ENCODE measurements at regions not wholly inside any gene's neighbourhood (a gene's known extent, or its start where the extent isn't known, plus 50 kb on each side); places are given as distances from the start of the nearest gene placed in this dataset.

GRCh38 chr6:14965424-14966075 is 280.3 kb upstream of the JARID2 start:
- 0 to 85% (median 65%) methylated on average over 1 to 8 of the region's 10 CpGs for WGBS, 10 experiments
- Histone ChIP-seq H3K27ac (peak overlapping the region; percentile 52 to 61), H3K4me1 (replicated peaks in 1 of 2) (peaks cover 21 to 29% of the 10 kb centered on the region in 2 donors), H3K4me3 (no peak overlapping the region)
- in situ Hi-C loops (cut with MboI; ENCODE audit: low pct_unique_long_range_greater_than_20kb in 2 of 9, low sequenced_read_pairs in 9 of 9, unreplicated experiment in 9 of 9): no loop called here
- ATAC-seq (replicated peaks in 6 of 8): peak; percentile 24 to 64 (median 53)

- ATAC-seq (replicated peaks in 6 of 8): peak in 2 of 8 experiments; percentile 23 to 25
- Histone ChIP-seq H3K4me1 (replicated peaks in 1 of 2) (peaks cover 21 to 29% of the 10 kb centered on the region in 2 donors), H3K27ac (no peak overlapping the region), H3K4me3 (no peak overlapping the region)
- 38 to 95% (median 77%) methylated on average over 1 to 7 of the region's 8 CpGs for WGBS, 10 experiments
- in situ Hi-C loops (cut with MboI; ENCODE audit: low pct_unique_long_range_greater_than_20kb in 2 of 9, low sequenced_read_pairs in 9 of 9, unreplicated experiment in 9 of 9): no loop called here
Observed at GRCh38 chr6:14966096-14966905, 279.6 kb upstream of the JARID2 start.

GRCh38 chr6:14966906-14967711 is 278.8 kb upstream of the JARID2 start:
- 66 to 90% (median 84%) methylated on average over 1 to 5 of the region's 5 CpGs for WGBS, 10 experiments
- H3K4me1 ChIP-seq (replicated peaks in 1 of 2): peaks cover 21 to 29% of the 10 kb centered on the region in 2 donors
- ATAC-seq (replicated peaks in 6 of 8): peak in 5 of 8 experiments; percentile 21 to 79 (median 58)
- in situ Hi-C loops (cut with MboI; ENCODE audit: low pct_unique_long_range_greater_than_20kb in 2 of 9, low sequenced_read_pairs in 9 of 9, unreplicated experiment in 9 of 9): no loop called here
- no peak overlapping the region for H3K4me3 ChIP-seq
- H3K27ac ChIP-seq: no peak overlapping the region

- ATAC-seq (replicated peaks in 6 of 8): no peak
- Histone ChIP-seq H3K27ac (no peak overlapping the region), H3K4me1 (replicated peaks in 1 of 2) (peaks cover 21 to 29% of the 10 kb centered on the region in 2 donors), H3K4me3 (no peak overlapping the region)
- WGBS, 10 experiments: 80 to 100% (median 90%) methylated on average over 1 to 2 of the region's 2 CpGs; no CpG with 5 or more reads in 5 of the 10 experiments
- in situ Hi-C loops (cut with MboI; ENCODE audit: low pct_unique_long_range_greater_than_20kb in 2 of 9, low sequenced_read_pairs in 9 of 9, unreplicated experiment in 9 of 9): no loop called here
Observed at GRCh38 chr6:14968056-14968637, 277.7 kb upstream of the JARID2 start.

GRCh38 chr6:14969126-14969525 is 276.7 kb upstream of the JARID2 start:
- in situ Hi-C loops (cut with MboI; ENCODE audit: low pct_unique_long_range_greater_than_20kb in 2 of 9, low sequenced_read_pairs in 9 of 9, unreplicated experiment in 9 of 9): no loop called here

GRCh38 chr6:14972379-14973067 is 273.3 kb upstream of the JARID2 start:
- 67 to 100% (median 92%) methylated on average over 1 to 3 of the region's 4 CpGs; no CpG with 5 or more reads in 1 of the 10 experiments for WGBS, 10 experiments
- Histone ChIP-seq H3K27ac (no peak overlapping the region), H3K4me3 (no peak overlapping the region), H3K4me1 (replicated peaks in 1 of 2) (peaks cover 0 to 5% of the 10 kb centered on the region in 2 donors)
- ATAC-seq (replicated peaks in 6 of 8): no peak
- in situ Hi-C loops (cut with MboI; ENCODE audit: low pct_unique_long_range_greater_than_20kb in 2 of 9, low sequenced_read_pairs in 9 of 9, unreplicated experiment in 9 of 9): no loop called here

More at GRCh38 chr6:14969126-14969525, 276.7 kb upstream of the JARID2 start:
- Histone ChIP-seq H3K27ac (no peak overlapping the region), H3K4me3 (no peak overlapping the region), H3K4me1 (replicated peaks in 1 of 2) (peaks cover 21 to 29% of the 10 kb centered on the region in 2 donors)
- no peak for ATAC-seq (replicated peaks in 6 of 8)

- no peak for ATAC-seq (replicated peaks in 6 of 8)
- WGBS, 10 experiments: 57 to 80% methylated on average over 1 of the region's 1 CpG; no CpG with 5 or more reads in 8 of the 10 experiments
Observed at GRCh38 chr6:14974372-14974771, 271.5 kb upstream of the JARID2 start.

GRCh38 chr6:14974792-14975470 is 270.9 kb upstream of the JARID2 start:
- ATAC-seq (replicated peaks in 6 of 8): peak in 3 of 8 experiments; percentile 7 to 20 (median 15)
- WGBS, 10 experiments: 19 to 100% (median 51%) methylated on average over 1 to 4 of the region's 4 CpGs; no CpG with 5 or more reads in 2 of the 10 experiments
- Histone ChIP-seq H3K27ac (no peak overlapping the region), H3K4me1 (replicated peaks in 1 of 2) (peaks cover 0 to 5% of the 10 kb centered on the region in 2 donors), H3K4me3 (no peak overlapping the region)
- in situ Hi-C loops (cut with MboI; ENCODE audit: low pct_unique_long_range_greater_than_20kb in 2 of 9, low sequenced_read_pairs in 9 of 9, unreplicated experiment in 9 of 9): no loop called here

More at GRCh38 chr6:14974372-14974771, 271.5 kb upstream of the JARID2 start:
- Histone ChIP-seq H3K4me3 (no peak overlapping the region), H3K27ac (no peak overlapping the region), H3K4me1 (replicated peaks in 1 of 2) (peaks cover 0 to 5% of the 10 kb centered on the region in 2 donors)
- in situ Hi-C loops (cut with MboI; ENCODE audit: low pct_unique_long_range_greater_than_20kb in 2 of 9, low sequenced_read_pairs in 9 of 9, unreplicated experiment in 9 of 9): no loop called here

- Histone ChIP-seq H3K4me3 (no peak overlapping the region), H3K4me1 (replicated peaks in 1 of 2) (peaks cover 0 to 5% of the 10 kb centered on the region in 2 donors), H3K27ac (no peak overlapping the region)
- peak in 5 of 8 experiments; percentile 42 to 70 (median 54) for ATAC-seq (replicated peaks in 6 of 8)
- in situ Hi-C loops (cut with MboI; ENCODE audit: low pct_unique_long_range_greater_than_20kb in 2 of 9, low sequenced_read_pairs in 9 of 9, unreplicated experiment in 9 of 9): no loop called here
- 16 to 62% (median 49%) methylated on average over 2 to 4 of the region's 4 CpGs; no CpG with 5 or more reads in 1 of the 10 experiments for WGBS, 10 experiments
Observed at GRCh38 chr6:14975471-14975817, 270.4 kb upstream of the JARID2 start.

GRCh38 chr6:14977747-14978382 is 268.0 kb upstream of the JARID2 start:
- peaks cover 0 to 5% of the 10 kb centered on the region in 2 donors for H3K4me1 ChIP-seq (replicated peaks in 1 of 2)
- H3K4me3 ChIP-seq: no peak overlapping the region
- WGBS, 10 experiments: 60 to 100% (median 100%) methylated on average over 1 of the region's 1 CpG; no CpG with 5 or more reads in 4 of the 10 experiments
- in situ Hi-C loops (cut with MboI; ENCODE audit: low pct_unique_long_range_greater_than_20kb in 2 of 9, low sequenced_read_pairs in 9 of 9, unreplicated experiment in 9 of 9): no loop called here
- ATAC-seq (replicated peaks in 6 of 8): no peak
- no peak overlapping the region for H3K27ac ChIP-seq

GRCh38 chr6:14981960-14982359 is 263.9 kb upstream of the JARID2 start:
- peak in 2 of 8 experiments; percentile 39 to 51 for ATAC-seq (replicated peaks in 6 of 8)
- Histone ChIP-seq H3K27ac (no peak overlapping the region), H3K4me3 (no peak overlapping the region), H3K4me1 (replicated peaks in 1 of 2) (no peaks in the 10 kb centered on the region)
- 18 to 98% (median 78%) methylated on average over 1 to 8 of the region's 8 CpGs for WGBS, 10 experiments
- in situ Hi-C loops (cut with MboI; ENCODE audit: low pct_unique_long_range_greater_than_20kb in 2 of 9, low sequenced_read_pairs in 9 of 9, unreplicated experiment in 9 of 9): no loop called here

Measured in motor neuron (in vitro differentiated cells).